ENCODE measurements at regions not wholly inside any gene's neighbourhood (a gene's known extent, or its start where the extent isn't known, plus 50 kb on each side); places are given as distances from the start of the nearest gene placed in this dataset.

- H3K36me3 ChIP-seq (ENCODE audit: control insufficient read depth in 2 of 2, insufficient read depth in 2 of 2, low read length in 2 of 2), result no peaks in the 10 kb centered on the region
- H3K9me3 ChIP-seq (ENCODE audit: control insufficient read depth in 2 of 2, low read length in 2 of 2), result no peaks in the 10 kb centered on the region
- no peak overlapping the region for H3K27ac ChIP-seq (ENCODE audit: low read length)
- H3K27me3 ChIP-seq (ENCODE audit: control insufficient read depth in 1 of 2, insufficient read depth in 2 of 2, low read length in 2 of 2), result no peaks in the 10 kb centered on the region
- no peak overlapping the region for H3K9ac ChIP-seq (ENCODE audit: low read length in 2 of 2)
- no peak overlapping the region for H3K4me3 ChIP-seq (ENCODE audit: low read length in 2 of 2)
- H3K4me1 ChIP-seq (ENCODE audit: control insufficient read depth, insufficient read depth, low read length), result no peaks in the 10 kb centered on the region
These were observed 88.8 kb downstream of the GPR85 start for GRCh38 chr7:112997831-112998230.

- no peak overlapping the region for H3K27ac ChIP-seq (ENCODE audit: low read length)
- H3K9me3 ChIP-seq (ENCODE audit: control insufficient read depth in 2 of 2, low read length in 2 of 2), result no peaks in the 10 kb centered on the region
- no peaks in the 10 kb centered on the region for H3K36me3 ChIP-seq (ENCODE audit: control insufficient read depth in 2 of 2, insufficient read depth in 2 of 2, low read length in 2 of 2)
- H3K4me1 ChIP-seq (ENCODE audit: control insufficient read depth, insufficient read depth, low read length), result no peaks in the 10 kb centered on the region
- H3K9ac ChIP-seq (ENCODE audit: low read length in 2 of 2), result no peak overlapping the region
- no peaks in the 10 kb centered on the region for H3K27me3 ChIP-seq (ENCODE audit: control insufficient read depth in 1 of 2, insufficient read depth in 2 of 2, low read length in 2 of 2)
- H3K4me3 ChIP-seq (ENCODE audit: low read length in 2 of 2), result no peak overlapping the region
These were observed 90.2 kb downstream of the GPR85 start for GRCh38 chr7:112996331-112996871.

DNA sequence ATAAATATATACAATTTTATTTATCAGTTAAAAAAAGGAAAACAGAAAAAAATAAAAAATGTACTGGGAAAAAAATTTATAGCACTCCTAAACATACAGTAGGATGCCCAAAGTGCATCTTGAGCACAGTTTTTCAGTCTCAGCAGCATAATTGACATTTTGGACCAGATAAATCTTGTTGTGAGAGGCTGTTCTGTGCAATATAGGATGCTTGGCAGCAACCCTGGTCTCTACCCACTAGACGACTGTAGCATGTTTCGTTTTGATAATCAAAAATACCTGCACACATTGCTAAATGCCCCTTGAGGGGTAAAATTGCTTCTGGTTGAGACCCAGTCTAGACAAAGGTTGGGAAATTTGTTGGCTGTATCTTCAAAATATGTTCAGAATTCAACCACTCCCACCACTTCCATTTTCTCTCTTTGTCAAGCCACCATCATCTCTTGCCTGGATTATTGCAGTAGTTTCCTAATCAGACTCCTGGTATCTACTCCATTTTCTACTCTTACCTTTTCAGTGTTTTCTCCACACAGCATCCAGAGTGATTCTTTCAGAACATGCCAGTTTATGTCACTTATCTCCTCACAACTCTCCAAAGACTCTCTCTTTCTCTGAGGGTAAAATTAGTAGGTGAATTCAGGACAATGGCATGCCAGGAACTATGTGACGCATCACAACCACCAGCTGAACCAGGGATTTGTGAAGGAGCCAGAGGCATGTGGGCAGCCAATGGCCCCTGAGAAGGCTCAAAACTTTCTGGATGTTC is 91.4 kb downstream of the GPR85 start:
- H3K36me3 ChIP-seq (ENCODE audit: control insufficient read depth in 2 of 2, insufficient read depth in 2 of 2, low read length in 2 of 2), result no peaks in the 10 kb centered on the region
- H3K27ac ChIP-seq (ENCODE audit: low read length), result no peak overlapping the region
- no peaks in the 10 kb centered on the region for H3K4me1 ChIP-seq (ENCODE audit: control insufficient read depth, insufficient read depth, low read length)
- no peak overlapping the region for H3K9ac ChIP-seq (ENCODE audit: low read length in 2 of 2)
- no peaks in the 10 kb centered on the region for H3K9me3 ChIP-seq (ENCODE audit: control insufficient read depth in 2 of 2, low read length in 2 of 2)
- no peak overlapping the region for H3K4me3 ChIP-seq (ENCODE audit: low read length in 2 of 2)
- no peaks in the 10 kb centered on the region for H3K27me3 ChIP-seq (ENCODE audit: control insufficient read depth in 1 of 2, insufficient read depth in 2 of 2, low read length in 2 of 2)

GRCh38 chr7:112994656-112995055 is 92.0 kb downstream of the GPR85 start:
- no peak overlapping the region for H3K4me3 ChIP-seq (ENCODE audit: low read length in 2 of 2)
- H3K27me3 ChIP-seq (ENCODE audit: control insufficient read depth in 1 of 2, insufficient read depth in 2 of 2, low read length in 2 of 2), result no peaks in the 10 kb centered on the region
- H3K9ac ChIP-seq (ENCODE audit: low read length in 2 of 2), result no peak overlapping the region
- no peak overlapping the region for H3K27ac ChIP-seq (ENCODE audit: low read length)
- no peaks in the 10 kb centered on the region for H3K36me3 ChIP-seq (ENCODE audit: control insufficient read depth in 2 of 2, insufficient read depth in 2 of 2, low read length in 2 of 2)
- no peaks in the 10 kb centered on the region for H3K9me3 ChIP-seq (ENCODE audit: control insufficient read depth in 2 of 2, low read length in 2 of 2)
- no peaks in the 10 kb centered on the region for H3K4me1 ChIP-seq (ENCODE audit: control insufficient read depth, insufficient read depth, low read length)

GRCh38 chr7:112990624-112991023 is 96.0 kb downstream of the GPR85 start:
- H3K36me3 ChIP-seq (ENCODE audit: control insufficient read depth in 2 of 2, insufficient read depth in 2 of 2, low read length in 2 of 2), result no peaks in the 10 kb centered on the region

GRCh38 chr7:112989531-112989930 is 97.1 kb downstream of the GPR85 start:
- Histone ChIP-seq H3K27ac (ENCODE audit: low read length) (no peak overlapping the region), H3K4me3 (ENCODE audit: low read length in 2 of 2) (no peak overlapping the region), H3K9me3 (ENCODE audit: control insufficient read depth in 2 of 2, low read length in 2 of 2) (no peaks in the 10 kb centered on the region), H3K4me1 (ENCODE audit: control insufficient read depth, insufficient read depth, low read length) (no peaks in the 10 kb centered on the region), H3K9ac (ENCODE audit: low read length in 2 of 2) (no peak overlapping the region), H3K36me3 (ENCODE audit: control insufficient read depth in 2 of 2, insufficient read depth in 2 of 2, low read length in 2 of 2) (no peaks in the 10 kb centered on the region), H3K27me3 (ENCODE audit: control insufficient read depth in 1 of 2, insufficient read depth in 2 of 2, low read length in 2 of 2) (no peaks in the 10 kb centered on the region)

More at GRCh38 chr7:112990624-112991023, 96.0 kb downstream of the GPR85 start:
- Histone ChIP-seq H3K27ac (ENCODE audit: low read length) (no peak overlapping the region), H3K27me3 (ENCODE audit: control insufficient read depth in 1 of 2, insufficient read depth in 2 of 2, low read length in 2 of 2) (no peaks in the 10 kb centered on the region), H3K4me3 (ENCODE audit: low read length in 2 of 2) (no peak overlapping the region), H3K9ac (ENCODE audit: low read length in 2 of 2) (no peak overlapping the region), H3K9me3 (ENCODE audit: control insufficient read depth in 2 of 2, low read length in 2 of 2) (no peaks in the 10 kb centered on the region), H3K4me1 (ENCODE audit: control insufficient read depth, insufficient read depth, low read length) (no peaks in the 10 kb centered on the region)

DNA sequence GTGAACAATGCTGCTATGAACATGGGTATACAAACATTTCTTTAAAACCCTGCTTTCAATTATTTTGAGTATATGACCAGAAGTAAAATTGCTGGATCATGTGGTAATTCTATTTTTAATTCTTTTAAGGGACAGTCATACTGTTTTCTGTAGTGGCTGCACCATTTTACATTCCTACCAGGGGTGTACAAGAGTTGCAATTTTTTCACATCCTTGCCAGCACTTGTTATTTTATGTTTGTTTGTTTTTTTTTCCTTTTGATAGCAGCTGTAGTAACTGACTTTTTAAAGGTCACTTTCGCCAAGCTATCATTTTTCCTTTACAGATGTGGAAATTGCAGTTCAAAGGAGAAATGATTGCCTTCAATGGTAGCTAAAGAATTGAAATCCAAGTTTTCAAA is 99.5 kb downstream of the GPR85 start:
- no peak overlapping the region for H3K27ac ChIP-seq (ENCODE audit: low read length)
- no peak overlapping the region for H3K9ac ChIP-seq (ENCODE audit: low read length in 2 of 2)

GRCh38 chr7:112986256-112987031 is 100.2 kb downstream of the GPR85 start:
- no peak overlapping the region for H3K27ac ChIP-seq (ENCODE audit: low read length)

More for the DNA sequence above, 99.5 kb downstream of the GPR85 start:
- H3K4me1 ChIP-seq (ENCODE audit: control insufficient read depth, insufficient read depth, low read length), result no peaks in the 10 kb centered on the region
- H3K36me3 ChIP-seq (ENCODE audit: control insufficient read depth in 2 of 2, insufficient read depth in 2 of 2, low read length in 2 of 2), result no peaks in the 10 kb centered on the region
- no peaks in the 10 kb centered on the region for H3K9me3 ChIP-seq (ENCODE audit: control insufficient read depth in 2 of 2, low read length in 2 of 2)
- no peak overlapping the region for H3K4me3 ChIP-seq (ENCODE audit: low read length in 2 of 2)
- no peaks in the 10 kb centered on the region for H3K27me3 ChIP-seq (ENCODE audit: control insufficient read depth in 1 of 2, insufficient read depth in 2 of 2, low read length in 2 of 2)

GRCh38 chr7:112985377-112985987 is 101.1 kb downstream of the GPR85 start:
- H3K27ac ChIP-seq (ENCODE audit: low read length), result no peak overlapping the region
- no peaks in the 10 kb centered on the region for H3K36me3 ChIP-seq (ENCODE audit: control insufficient read depth in 2 of 2, insufficient read depth in 2 of 2, low read length in 2 of 2)

More at GRCh38 chr7:112986256-112987031, 100.2 kb downstream of the GPR85 start:
- Histone ChIP-seq H3K9ac (ENCODE audit: low read length in 2 of 2) (no peak overlapping the region), H3K4me3 (ENCODE audit: low read length in 2 of 2) (no peak overlapping the region), H3K4me1 (ENCODE audit: control insufficient read depth, insufficient read depth, low read length) (no peaks in the 10 kb centered on the region), H3K36me3 (ENCODE audit: control insufficient read depth in 2 of 2, insufficient read depth in 2 of 2, low read length in 2 of 2) (no peaks in the 10 kb centered on the region), H3K9me3 (ENCODE audit: control insufficient read depth in 2 of 2, low read length in 2 of 2) (no peaks in the 10 kb centered on the region), H3K27me3 (ENCODE audit: control insufficient read depth in 1 of 2, insufficient read depth in 2 of 2, low read length in 2 of 2) (no peaks in the 10 kb centered on the region)

DNA sequence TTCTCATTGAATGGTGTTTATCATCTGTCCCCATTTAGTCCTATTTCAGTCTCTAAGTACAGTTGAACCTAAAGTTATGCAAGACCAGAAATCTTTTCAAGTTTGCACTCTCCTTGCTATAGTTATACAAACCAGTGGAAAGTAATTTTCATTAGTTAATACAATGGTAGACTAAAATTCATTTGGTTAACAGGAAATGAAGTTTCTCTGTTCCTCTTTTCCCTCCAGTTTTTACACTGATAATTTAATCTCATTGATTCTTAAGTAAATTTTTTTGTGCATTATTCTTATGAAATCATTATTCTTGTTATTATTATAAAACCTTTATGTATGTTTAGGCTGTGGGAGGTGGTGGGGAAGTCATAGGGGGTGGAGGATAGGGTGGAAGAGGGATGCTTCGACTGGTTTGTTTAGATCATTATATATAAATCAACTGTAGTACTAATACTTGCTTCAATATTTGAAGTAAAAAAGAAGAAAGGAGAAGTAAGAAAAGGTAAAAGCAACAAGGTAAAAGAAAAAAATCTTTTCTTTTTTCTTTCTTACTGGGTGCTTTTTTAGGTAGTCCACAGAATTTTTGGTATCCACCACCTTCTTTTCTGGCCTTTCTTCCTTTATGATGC is 104.1 kb downstream of the GPR85 start:
- no peaks in the 10 kb centered on the region for H3K9me3 ChIP-seq (ENCODE audit: control insufficient read depth in 2 of 2, low read length in 2 of 2)
- no peak overlapping the region for H3K9ac ChIP-seq (ENCODE audit: low read length in 2 of 2)
- H3K27ac ChIP-seq (ENCODE audit: low read length), result no peak overlapping the region
- H3K36me3 ChIP-seq (ENCODE audit: control insufficient read depth in 2 of 2, insufficient read depth in 2 of 2, low read length in 2 of 2), result no peaks in the 10 kb centered on the region
- no peaks in the 10 kb centered on the region for H3K27me3 ChIP-seq (ENCODE audit: control insufficient read depth in 1 of 2, insufficient read depth in 2 of 2, low read length in 2 of 2)
- H3K4me3 ChIP-seq (ENCODE audit: low read length in 2 of 2), result no peak overlapping the region
- H3K4me1 ChIP-seq (ENCODE audit: control insufficient read depth, insufficient read depth, low read length), result no peaks in the 10 kb centered on the region

More at GRCh38 chr7:112985377-112985987, 101.1 kb downstream of the GPR85 start:
- Histone ChIP-seq H3K27me3 (ENCODE audit: control insufficient read depth in 1 of 2, insufficient read depth in 2 of 2, low read length in 2 of 2) (no peaks in the 10 kb centered on the region), H3K9ac (ENCODE audit: low read length in 2 of 2) (no peak overlapping the region), H3K9me3 (ENCODE audit: control insufficient read depth in 2 of 2, low read length in 2 of 2) (no peaks in the 10 kb centered on the region), H3K4me1 (ENCODE audit: control insufficient read depth, insufficient read depth, low read length) (no peaks in the 10 kb centered on the region), H3K4me3 (ENCODE audit: low read length in 2 of 2) (no peak overlapping the region)

All from stomach smooth muscle (tissue), 2 donors.